WTC11 (cell line): ENCODE measurements at regions not wholly inside any gene's neighbourhood (a gene's known extent, or its start where the extent isn't known, plus 50 kb on each side); places are given as distances from the start of the nearest gene placed in this dataset.

Experiments
- ATAC-seq: fragments of 200-7000 bp; cut with Tn5 transposase; 2 replicates; pipeline ENCODE4 v1.10.0; 2021; ENCODE audit warnings: mild to moderate bottlenecking, moderate library complexity
- CTCF ChIA-PET: fragments of 300-600 bp; sonication (Branson Sonifier 250); formaldehyde crosslinking; loops from one replicate; lab custom pipeline; 2021; ENCODE audit warnings: antibody characterized with exemption; lab: Charles Lee
- POLR2A ChIA-PET: fragments of 350-600 bp; sonication (Branson Sonifier 250); formaldehyde crosslinking; loops from one replicate; lab custom pipeline; 2021; ENCODE audit warnings: antibody characterized with exemption; lab: Charles Lee
- DNase-seq: peaks from one replicate; pipeline ENCODE4 v3.0.0; 2021; ENCODE audit warnings: low spot score
- H3K27ac Mint-ChIP-seq: 2 replicates; pipeline ENCODE4 v1.8.0; 2021; ENCODE audit warnings: mixed read lengths
- H3K27me3 Mint-ChIP-seq: 2 replicates; pipeline ENCODE4 v1.8.0; 2021; ENCODE audit warnings: low read depth, mild to moderate bottlenecking, moderate library complexity, mixed read lengths
- H3K36me3 Mint-ChIP-seq: 2 replicates; pipeline ENCODE4 v1.8.0; 2021; ENCODE audit warnings: mixed read lengths
- H3K4me1 Mint-ChIP-seq: 2 replicates; pipeline ENCODE4 v1.8.0; 2022; ENCODE audit warnings: mixed read lengths
- H3K4me3 Mint-ChIP-seq: 2 replicates; pipeline ENCODE4 v1.8.0; 2021; ENCODE audit warnings: mild to moderate bottlenecking, moderate library complexity, mixed read lengths
- H3K9me3 Mint-ChIP-seq: 2 replicates; pipeline ENCODE4 v1.8.0; 2021; ENCODE audit warnings: mixed read lengths
- ATF1 ChIP-seq: sonication (generic); formaldehyde crosslinking; IDR thresholded peaks from 2 replicates; pipeline ENCODE4 v1.8.1; 2023; ENCODE audit warnings: mild to moderate bottlenecking, moderate library complexity, missing genetic modification reagents
- ATF2 ChIP-seq: sonication (generic); formaldehyde crosslinking; IDR thresholded peaks from 2 replicates; pipeline ENCODE4 v1.8.1; 2022; ENCODE audit warnings: low read depth, missing genetic modification reagents, borderline replicate concordance
- ATF3 ChIP-seq: sonication (generic); formaldehyde crosslinking; conservative IDR thresholded peaks from 2 replicates; pipeline ENCODE4 v1.8.1; 2022; ENCODE audit warnings: mild to moderate bottlenecking, missing genetic modification reagents
- CREB1 ChIP-seq: sonication (generic); formaldehyde crosslinking; IDR thresholded peaks from 2 replicates; pipeline ENCODE4 v1.8.0; 2023; ENCODE audit warnings: mild to moderate bottlenecking, missing genetic modification reagents
- E2F4 ChIP-seq: sonication (generic); formaldehyde crosslinking; IDR thresholded peaks from 2 replicates; pipeline ENCODE4 v1.8.1; 2022; ENCODE audit warnings: low read depth, mild to moderate bottlenecking, moderate library complexity, missing genetic modification reagents, borderline replicate concordance
- E2F5 ChIP-seq: sonication (generic); formaldehyde crosslinking; IDR thresholded peaks from 2 replicates; pipeline ENCODE4 v1.8.1; 2022; ENCODE audit warnings: mild to moderate bottlenecking, moderate library complexity, missing genetic modification reagents
- ESRRA ChIP-seq: sonication (generic); formaldehyde crosslinking; IDR thresholded peaks from 2 replicates; pipeline ENCODE4 v1.8.1; 2022; ENCODE audit warnings: mild to moderate bottlenecking, missing genetic modification reagents, borderline replicate concordance
- GABPB1 ChIP-seq: sonication (generic); formaldehyde crosslinking; IDR thresholded peaks from 2 replicates; pipeline ENCODE4 v1.8.1; 2023; ENCODE audit warnings: mild to moderate bottlenecking, missing genetic modification reagents
- IRF2 ChIP-seq: sonication (generic); formaldehyde crosslinking; IDR thresholded peaks from 2 replicates; pipeline ENCODE4 v1.8.0; 2022; ENCODE audit warnings: low read depth, missing genetic modification reagents, borderline replicate concordance
- JAZF1 ChIP-seq: fragments of 250-450 bp; sonication (Bioruptor Pico); IDR thresholded peaks from 2 replicates; pipeline ENCODE4 v1.9.0; 2021; ENCODE audit warnings: moderate library complexity, mild to moderate bottlenecking, inconsistent platforms
- MAX ChIP-seq: sonication (generic); formaldehyde crosslinking; IDR thresholded peaks from 2 replicates; pipeline ENCODE4 v1.8.0; 2022; ENCODE audit warnings: mild to moderate bottlenecking, missing genetic modification reagents
- NFYB ChIP-seq: sonication (generic); formaldehyde crosslinking; conservative IDR thresholded peaks from 2 replicates; pipeline ENCODE4 v1.8.0; 2022; ENCODE audit warnings: low read depth, missing genetic modification reagents
- NR1H2 ChIP-seq: sonication (generic); formaldehyde crosslinking; IDR thresholded peaks from 2 replicates; pipeline ENCODE4 v1.9.0; 2021; ENCODE audit warnings: mild to moderate bottlenecking, moderate library complexity, missing genetic modification reagents
- NR2C2 ChIP-seq: sonication (generic); formaldehyde crosslinking; IDR thresholded peaks from 2 replicates; pipeline ENCODE4 v1.8.0; 2022; ENCODE audit warnings: mild to moderate bottlenecking, missing genetic modification reagents
- NR3C1 ChIP-seq: sonication (generic); formaldehyde crosslinking; conservative IDR thresholded peaks from 2 replicates; pipeline ENCODE4 v1.8.1; 2023; ENCODE audit warnings: low read depth, mild to moderate bottlenecking, missing genetic modification reagents
- PREB ChIP-seq: sonication (generic); formaldehyde crosslinking; IDR thresholded peaks from 2 replicates; pipeline ENCODE4 v1.8.1; 2022; ENCODE audit warnings: mild to moderate bottlenecking, missing genetic modification reagents, moderate library complexity, borderline replicate concordance
- PRRX2 ChIP-seq: fragments of 250-450 bp; sonication (Bioruptor Pico); IDR thresholded peaks from 2 replicates; pipeline ENCODE4 v1.8.0; 2021; ENCODE audit warnings: mild to moderate bottlenecking
- TCF7 ChIP-seq: sonication (generic); formaldehyde crosslinking; IDR thresholded peaks from 2 replicates; pipeline ENCODE4 v1.8.0; 2022; ENCODE audit warnings: mild to moderate bottlenecking, low read depth, missing genetic modification reagents, moderate library complexity
- TP53 ChIP-seq: sonication (generic); formaldehyde crosslinking; IDR thresholded peaks from 2 replicates; pipeline ENCODE4 v1.8.1; 2023; ENCODE audit warnings: mild to moderate bottlenecking, missing genetic modification reagents
- USF1 ChIP-seq: sonication (generic); formaldehyde crosslinking; IDR thresholded peaks from 2 replicates; pipeline ENCODE4 v1.8.0; 2022; ENCODE audit warnings: mild to moderate bottlenecking, missing genetic modification reagents
- USF2 ChIP-seq: sonication (generic); formaldehyde crosslinking; IDR thresholded peaks from 2 replicates; pipeline ENCODE4 v1.8.1; 2023; ENCODE audit warnings: mild to moderate bottlenecking, missing genetic modification reagents, moderate library complexity
- ZNF121 ChIP-seq: sonication (generic); formaldehyde crosslinking; IDR thresholded peaks from 2 replicates; pipeline ENCODE4 v1.8.0; 2023; ENCODE audit warnings: missing genetic modification reagents
- ZNF396 ChIP-seq: fragments of 250-450 bp; sonication (Bioruptor Pico); IDR thresholded peaks from 2 replicates; pipeline ENCODE4 v1.8.0; 2021; ENCODE audit warnings: mild to moderate bottlenecking, moderate library complexity, borderline replicate concordance
- ZNF423 ChIP-seq: fragments of 250-450 bp; sonication (Bioruptor Pico); IDR thresholded peaks from 2 replicates; pipeline ENCODE4 v2.1.2; 2022; ENCODE audit warnings: mild to moderate bottlenecking, moderate library complexity
- ZNF425 ChIP-seq: fragments of 250-450 bp; sonication (Bioruptor Pico); conservative IDR thresholded peaks from 2 replicates; pipeline ENCODE4 v1.9.0; 2021; ENCODE audit warnings: mild to moderate bottlenecking

GRCh38 chr1:73947009-73947408, 251.0 kb downstream of the LRRIQ3 start:
- TF ChIP-seq NFYB (CRISPR knock-in tag): no peak
- no peak for TF ChIP-seq ZNF396 (CRISPR knock-in tag)
- TF ChIP-seq NR3C1 (CRISPR knock-in tag): no peak
- TF ChIP-seq ATF2: no peak
- TF ChIP-seq GABPB1 (CRISPR knock-in tag): no peak
- no peak for TF ChIP-seq TCF7 (CRISPR knock-in tag)
- no peak for TF ChIP-seq USF1 (CRISPR knock-in tag)
- no peak for TF ChIP-seq ATF1
- no peak for TF ChIP-seq PREB (CRISPR knock-in tag)
- TF ChIP-seq TP53 (CRISPR knock-in tag): no peak
- no peak for TF ChIP-seq USF2 (CRISPR knock-in tag)
- no peak for TF ChIP-seq IRF2
- TF ChIP-seq NR1H2: no peak
- no peak for TF ChIP-seq PRRX2
- TF ChIP-seq MAX (CRISPR knock-in tag): no peak
- no peak for TF ChIP-seq ATF3 (CRISPR knock-in tag)
- no peak for TF ChIP-seq E2F4 (CRISPR knock-in tag)
- TF ChIP-seq ZNF423 (CRISPR knock-in tag): no peak
- no peaks in the 10 kb centered on the region for H3K36me3 Mint-ChIP-seq
- no peak overlapping the region for H3K27ac Mint-ChIP-seq
- peaks cover 28% of the 10 kb centered on the region for H3K4me1 Mint-ChIP-seq
- DNase-seq (no peak), ATAC-seq (no peak)
- CTCF ChIA-PET: no interaction called here
- no peaks in the 10 kb centered on the region for H3K9me3 Mint-ChIP-seq
- H3K27me3 Mint-ChIP-seq: no peaks in the 10 kb centered on the region
- no peak overlapping the region for H3K4me3 Mint-ChIP-seq
- POLR2A ChIA-PET: no interaction called here

- no peak for DNase-seq
- Mint-ChIP-seq H3K4me1 (peaks cover 16% of the 10 kb centered on the region), H3K36me3 (no peaks in the 10 kb centered on the region), H3K27ac (no peak overlapping the region), H3K9me3 (no peaks in the 10 kb centered on the region), H3K4me3 (no peak overlapping the region), H3K27me3 (no peaks in the 10 kb centered on the region)
- CTCF ChIA-PET: no interaction called here
- peak; percentile 91 for ATAC-seq
- POLR2A ChIA-PET: no interaction called here
- TF ChIP-seq ZNF425 (CRISPR knock-in tag) (no peak), TCF7 (CRISPR knock-in tag) (no peak), ESRRA (CRISPR knock-in tag) (no peak), JAZF1 (CRISPR knock-in tag) (no peak), ZNF121 (CRISPR knock-in tag) (no peak), CREB1 (CRISPR knock-in tag) (no peak), NR2C2 (CRISPR knock-in tag) (no peak), E2F5 (CRISPR knock-in tag) (no peak)
Measured at GRCh38 chr1:73943270-73943669, 254.7 kb downstream of the LRRIQ3 start.
